ENCODE measurements at regions not wholly inside any gene's neighbourhood (a gene's known extent, or its start where the extent isn't known, plus 50 kb on each side); places are given as distances from the start of the nearest gene placed in this dataset.

GRCh38 chr21:15152591-15152990 lies 87.8 kb upstream of the NRIP1 start:
- TF ChIP-seq CTCF (IDR thresholded peaks at IDR 0.05; ENCODE audit: low read depth, low read length), result no peak
- no peak for DNase-seq
- no peaks in the 10 kb centered on the region for H3K9me3 ChIP-seq (ENCODE audit: severe bottlenecking)

GRCh38 chr21:15159382-15160020 lies 94.7 kb upstream of the NRIP1 start:
- no peak for TF ChIP-seq CTCF (IDR thresholded peaks at IDR 0.05; ENCODE audit: low read depth, low read length)
- no peak for DNase-seq
- H3K27ac ChIP-seq, result no peak overlapping the region
- no peaks in the 10 kb centered on the region for H3K27me3 ChIP-seq (ENCODE audit: insufficient read depth, low read depth, severe bottlenecking)
- no peaks in the 10 kb centered on the region for H3K36me3 ChIP-seq
- no peak overlapping the region for H3K4me3 ChIP-seq (ENCODE audit: low read depth, low read length)
- H3K9me3 ChIP-seq (ENCODE audit: severe bottlenecking), result no peaks in the 10 kb centered on the region

More at GRCh38 chr21:15152591-15152990, 87.8 kb upstream of the NRIP1 start:
- Histone ChIP-seq H3K27ac (no peak overlapping the region), H3K4me3 (ENCODE audit: low read depth, low read length) (no peak overlapping the region), H3K36me3 (no peaks in the 10 kb centered on the region), H3K27me3 (ENCODE audit: insufficient read depth, low read depth, severe bottlenecking) (no peaks in the 10 kb centered on the region)

- Histone ChIP-seq H3K9me3 (ENCODE audit: severe bottlenecking) (no peaks in the 10 kb centered on the region), H3K27ac (no peak overlapping the region), H3K4me3 (ENCODE audit: low read depth, low read length) (no peak overlapping the region), H3K36me3 (no peaks in the 10 kb centered on the region), H3K27me3 (ENCODE audit: insufficient read depth, low read depth, severe bottlenecking) (no peaks in the 10 kb centered on the region)
- no peak for DNase-seq
- no peak for TF ChIP-seq CTCF (IDR thresholded peaks at IDR 0.05; ENCODE audit: low read depth, low read length)
Observed at GRCh38 chr21:15160136-15160535, 95.3 kb upstream of the NRIP1 start.

- Histone ChIP-seq H3K4me3 (ENCODE audit: low read depth, low read length) (no peak overlapping the region), H3K27ac (no peak overlapping the region), H3K9me3 (ENCODE audit: severe bottlenecking) (no peaks in the 10 kb centered on the region), H3K27me3 (ENCODE audit: insufficient read depth, low read depth, severe bottlenecking) (no peaks in the 10 kb centered on the region), H3K36me3 (no peaks in the 10 kb centered on the region)
- no peak for TF ChIP-seq CTCF (IDR thresholded peaks at IDR 0.05; ENCODE audit: low read depth, low read length)
- no peak for DNase-seq
Observed at GRCh38 chr21:15162921-15163320, 98.1 kb upstream of the NRIP1 start.

GRCh38 chr21:15164273-15164672 lies 99.5 kb upstream of the NRIP1 start:
- DNase-seq, result no peak
- no peak for TF ChIP-seq CTCF (IDR thresholded peaks at IDR 0.05; ENCODE audit: low read depth, low read length)
- Histone ChIP-seq H3K9me3 (ENCODE audit: severe bottlenecking) (no peaks in the 10 kb centered on the region), H3K4me3 (ENCODE audit: low read depth, low read length) (no peak overlapping the region), H3K27ac (no peak overlapping the region), H3K36me3 (no peaks in the 10 kb centered on the region), H3K27me3 (ENCODE audit: insufficient read depth, low read depth, severe bottlenecking) (no peaks in the 10 kb centered on the region)

Measured in WERI-Rb-1 (cell line).